PC-9 (cell line): ENCODE measurements at regions not wholly inside any gene's neighbourhood (a gene's known extent, or its start where the extent isn't known, plus 50 kb on each side); places are given as distances from the start of the nearest gene placed in this dataset.

Experiments used
- BruUV-seq: library from RNA; stranded (reverse); fragments of 400-500 nt; replicated peaks from 2 replicates; lab custom pipeline; 2021; lab: Mats Ljungman, UMichigan
- CTCF ChIA-PET: fragments of 300-600 bp; sonication (Branson Sonifier 250); formaldehyde crosslinking; loops from one replicate; lab custom pipeline; 2022; ENCODE audit warnings: antibody characterized with exemption; lab: Charles Lee
- POLR2A ChIA-PET: fragments of 300-600 bp; sonication (Branson Sonifier 250); formaldehyde crosslinking; loops from one replicate; lab custom pipeline; 2022; ENCODE audit warnings: antibody characterized with exemption; ENCODE audit not compliant: unreplicated experiment; lab: Charles Lee
- DNase-seq, 2 experiments: peaks; one replicate each; pipeline versions ENCODE4 v3.0.0 to v3.0.0-alpha.2; 2015 to 2022; ENCODE audit warnings: mixed read lengths in 1 of 2
- H2AFZ ChIP-seq: fragments of 200-600 bp; sonication (generic); 2 replicates; pipeline ENCODE4 v1.8.1; 2017; ENCODE audit warnings: antibody characterized with exemption
- H3F3A ChIP-seq: fragments of 200-600 bp; sonication (generic); 2 replicates; pipeline ENCODE4 v1.8.1; 2017; ENCODE audit warnings: antibody characterized with exemption, mild to moderate bottlenecking, low read depth; ENCODE audit not compliant: insufficient read depth
- H3K27ac ChIP-seq: fragments of 200-600 bp; sonication (generic); 2 replicates; pipeline ENCODE4 v1.6.1; 2016; ENCODE audit warnings: mixed run types
- H3K27me3 ChIP-seq: fragments of 200-600 bp; sonication (generic); 2 replicates; pipeline ENCODE4 v1.6.1; 2016; ENCODE audit warnings: low read depth, mixed run types; ENCODE audit not compliant: insufficient read depth
- H3K36me3 ChIP-seq: fragments of 200-600 bp; sonication (generic); 2 replicates; pipeline ENCODE4 v1.6.1; 2016; ENCODE audit warnings: low read depth, mixed run types
- H3K4me1 ChIP-seq: fragments of 200-600 bp; sonication (generic); replicated peaks from 2 replicates; pipeline ENCODE4 v1.6.1; 2016; ENCODE audit warnings: mixed run types; ENCODE audit not compliant: insufficient read depth
- H3K4me2 ChIP-seq: fragments of 200-600 bp; sonication (generic); 2 replicates; pipeline ENCODE4 v1.6.1; 2017; ENCODE audit warnings: mixed run types
- H3K4me3 ChIP-seq: fragments of 200-600 bp; sonication (generic); 2 replicates; pipeline ENCODE4 v1.6.1; 2016; ENCODE audit warnings: mixed run types
- H3K79me2 ChIP-seq: fragments of 200-600 bp; sonication (generic); 2 replicates; pipeline ENCODE4 v1.6.1; 2017; ENCODE audit warnings: low read depth, mixed run types
- H3K9me2 ChIP-seq: fragments of 200-600 bp; sonication (generic); 2 replicates; pipeline ENCODE4 v1.8.1; 2017; ENCODE audit warnings: mild to moderate bottlenecking; ENCODE audit not compliant: insufficient read depth
- H3K9me3 ChIP-seq: fragments of 200-600 bp; sonication (generic); 2 replicates; pipeline ENCODE4 v1.8.1; 2016; ENCODE audit warnings: low read depth; ENCODE audit not compliant: insufficient read depth
- H4K20me1 ChIP-seq: fragments of 200-600 bp; sonication (generic); 2 replicates; pipeline ENCODE4 v1.8.1; 2017; ENCODE audit not compliant: insufficient read depth
- EZH2 ChIP-seq: fragments of 200-600 bp; sonication (generic); IDR thresholded peaks from 2 replicates; pipeline ENCODE4 v1.8.0; 2017; ENCODE audit warnings: antibody characterized with exemption, low read depth
- intact Hi-C: fragments of 100-400 bp; cut with micrococcal nuclease; formaldehyde crosslinking; loops from one replicate; pipeline ENCODE4 v1.10.0; 2022; ENCODE audit not compliant: unreplicated experiment
- TF ChIP-seq, protein P1 (sequence below): fragments of 200-600 bp; sonication (generic); conservative IDR thresholded peaks from 2 replicates; pipeline ENCODE4 v1.6.1; 2017; ENCODE audit warnings: mixed run types, antibody characterized with exemption, mild to moderate bottlenecking, moderate library complexity

DNA sequence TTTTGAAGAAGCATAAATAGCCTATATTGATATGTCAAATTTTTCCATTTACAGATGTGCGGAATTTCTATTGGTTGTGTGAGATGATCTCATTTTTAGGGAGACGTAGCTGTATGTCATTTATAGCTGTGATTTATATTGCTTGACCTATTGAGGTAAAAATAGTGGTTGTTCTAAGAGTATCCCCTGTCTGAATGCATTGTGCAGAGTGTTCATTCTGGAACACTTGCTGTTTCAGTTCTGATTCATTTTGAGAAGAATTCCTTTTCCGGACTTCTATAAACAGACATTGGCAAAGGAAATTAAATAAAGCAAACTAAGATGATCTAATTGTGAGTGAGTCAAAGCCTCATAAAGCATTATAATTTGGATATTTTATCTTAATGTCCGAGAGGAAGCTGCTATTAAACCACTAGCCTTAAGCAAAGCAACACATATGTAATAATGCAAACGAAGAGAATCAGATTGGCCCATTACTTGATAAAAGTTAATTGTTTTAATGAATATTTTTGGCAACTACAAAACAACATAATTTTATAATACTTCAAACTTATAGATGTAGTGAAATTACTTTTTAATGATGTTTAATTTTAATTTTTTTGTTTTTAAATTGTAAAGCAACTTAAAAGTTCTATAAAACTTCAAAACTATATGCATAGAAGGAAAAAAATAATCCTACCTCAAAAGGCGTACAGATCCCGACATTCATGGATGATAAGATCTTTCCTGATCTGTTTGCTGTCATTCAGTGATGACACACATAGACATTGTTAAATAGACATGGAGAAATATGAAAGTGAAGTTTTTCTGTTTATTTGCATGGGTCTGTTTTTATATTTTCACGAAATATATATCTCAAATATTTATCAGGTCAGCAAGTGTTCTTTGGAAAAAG is 942.6 kb upstream of the SLC10A2 start:
- H3K4me3 ChIP-seq = no peak overlapping the region
- H3K4me1 ChIP-seq = no peaks in the 10 kb centered on the region
- no peaks in the 10 kb centered on the region for H3K27me3 ChIP-seq
- CTCF ChIA-PET = no interaction called here
- H3F3A ChIP-seq = no peaks in the 10 kb centered on the region
- H4K20me1 ChIP-seq = no peaks in the 10 kb centered on the region
- 0 out of 2 replicates have a peak overlapping the region, but pooled peaks have one; percentile 50 for H2AFZ ChIP-seq
- no peaks in the 10 kb centered on the region for H3K9me3 ChIP-seq
- no peak overlapping the region for H3K4me2 ChIP-seq
- no TSS peak for BruUV-seq
- no peaks in the 10 kb centered on the region for H3K36me3 ChIP-seq
- no peaks in the 10 kb centered on the region for H3K9me2 ChIP-seq
- no peaks in the 10 kb centered on the region for H3K79me2 ChIP-seq
- POLR2A ChIA-PET = no interaction called here
- intact Hi-C loops = no loop called here
- DNase-seq = no peak
- H3K27ac ChIP-seq = no peak overlapping the region
- TF ChIP-seq, protein P1, sequence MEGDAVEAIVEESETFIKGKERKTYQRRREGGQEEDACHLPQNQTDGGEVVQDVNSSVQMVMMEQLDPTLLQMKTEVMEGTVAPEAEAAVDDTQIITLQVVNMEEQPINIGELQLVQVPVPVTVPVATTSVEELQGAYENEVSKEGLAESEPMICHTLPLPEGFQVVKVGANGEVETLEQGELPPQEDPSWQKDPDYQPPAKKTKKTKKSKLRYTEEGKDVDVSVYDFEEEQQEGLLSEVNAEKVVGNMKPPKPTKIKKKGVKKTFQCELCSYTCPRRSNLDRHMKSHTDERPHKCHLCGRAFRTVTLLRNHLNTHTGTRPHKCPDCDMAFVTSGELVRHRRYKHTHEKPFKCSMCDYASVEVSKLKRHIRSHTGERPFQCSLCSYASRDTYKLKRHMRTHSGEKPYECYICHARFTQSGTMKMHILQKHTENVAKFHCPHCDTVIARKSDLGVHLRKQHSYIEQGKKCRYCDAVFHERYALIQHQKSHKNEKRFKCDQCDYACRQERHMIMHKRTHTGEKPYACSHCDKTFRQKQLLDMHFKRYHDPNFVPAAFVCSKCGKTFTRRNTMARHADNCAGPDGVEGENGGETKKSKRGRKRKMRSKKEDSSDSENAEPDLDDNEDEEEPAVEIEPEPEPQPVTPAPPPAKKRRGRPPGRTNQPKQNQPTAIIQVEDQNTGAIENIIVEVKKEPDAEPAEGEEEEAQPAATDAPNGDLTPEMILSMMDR = no peak
- no peak for TF ChIP-seq EZH2

DNA sequence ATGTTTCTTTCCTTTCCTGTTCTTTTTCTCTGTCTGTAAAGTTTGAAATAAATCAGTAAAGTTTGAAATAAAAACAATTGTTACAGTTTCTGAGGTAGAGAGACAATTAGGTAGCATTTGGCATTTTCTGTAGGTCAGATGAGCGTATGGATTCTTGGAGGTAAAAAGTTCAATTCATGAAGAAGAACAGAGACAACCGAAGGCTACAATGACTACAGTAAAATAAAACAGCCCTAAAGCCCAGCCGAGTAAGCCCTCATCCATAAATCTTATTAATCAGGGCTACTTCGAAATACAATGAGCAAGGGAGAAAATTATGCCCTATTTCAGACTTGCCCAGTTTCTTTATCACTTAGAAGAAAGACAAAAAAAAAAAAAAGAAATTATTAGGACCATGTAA is 941.9 kb upstream of the SLC10A2 start:
- no peaks in the 10 kb centered on the region for H4K20me1 ChIP-seq
- H3K4me1 ChIP-seq = no peaks in the 10 kb centered on the region
- no peak overlapping the region for H3K4me3 ChIP-seq
- H3K9me3 ChIP-seq = no peaks in the 10 kb centered on the region
- no peak overlapping the region for H3K27ac ChIP-seq
- no peaks in the 10 kb centered on the region for H3K9me2 ChIP-seq
- no peaks in the 10 kb centered on the region for H3K79me2 ChIP-seq
- DNase-seq = no peak
- no peak for TF ChIP-seq EZH2
- TF ChIP-seq, protein P1 = no peak
- CTCF ChIA-PET = no interaction called here
- intact Hi-C loops = no loop called here
- no peaks in the 10 kb centered on the region for H3K36me3 ChIP-seq
- POLR2A ChIA-PET = no interaction called here
- no peak overlapping the region for H2AFZ ChIP-seq
- no peak overlapping the region for H3K4me2 ChIP-seq
- no peaks in the 10 kb centered on the region for H3K27me3 ChIP-seq
- no peaks in the 10 kb centered on the region for H3F3A ChIP-seq
- BruUV-seq = no TSS peak

DNA sequence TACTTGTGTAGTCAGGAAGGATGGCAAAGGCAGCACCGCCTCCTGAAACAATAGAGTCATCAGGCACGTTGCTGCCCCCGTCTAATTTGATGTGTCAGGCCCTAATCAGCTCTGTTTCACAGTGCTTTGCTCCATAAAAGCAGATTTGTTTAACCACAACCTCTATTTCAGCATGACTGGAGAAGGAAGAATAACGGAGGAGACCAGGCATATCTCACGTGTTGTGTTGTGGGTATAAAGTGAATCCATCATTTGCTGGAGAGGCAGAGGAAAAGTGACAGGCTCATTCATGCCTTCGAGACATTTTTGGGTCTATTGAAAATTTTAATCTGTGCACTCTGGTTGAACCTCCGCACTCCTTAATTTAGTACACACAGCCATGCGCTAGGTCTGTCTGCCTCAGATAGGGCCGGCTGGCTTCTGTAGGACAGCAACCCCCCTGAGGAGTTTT is 940.4 kb upstream of the SLC10A2 start:
- Histone ChIP-seq H3K4me2 (no peak overlapping the region), H3K79me2 (no peaks in the 10 kb centered on the region), H3K4me3 (no peak overlapping the region), H3K27me3 (no peaks in the 10 kb centered on the region), H3K9me2 (no peaks in the 10 kb centered on the region), H3F3A (no peaks in the 10 kb centered on the region), H3K36me3 (no peaks in the 10 kb centered on the region), H3K27ac (no peak overlapping the region), H4K20me1 (no peaks in the 10 kb centered on the region), H3K9me3 (no peaks in the 10 kb centered on the region), H2AFZ (no peak overlapping the region), H3K4me1 (no peaks in the 10 kb centered on the region)
- POLR2A ChIA-PET = no interaction called here
- DNase-seq = no peak
- no TSS peak for BruUV-seq
- TF ChIP-seq EZH2 = no peak
- TF ChIP-seq, protein P1 = no peak
- intact Hi-C loops = no loop called here
- CTCF ChIA-PET = no interaction called here
